NCI-H1048 (cell line): ENCODE measurements at regions not wholly inside any gene's neighbourhood (a gene's known extent, or its start where the extent isn't known, plus 50 kb on each side); places are given as distances from the start of the nearest gene placed in this dataset.
"Not testable (repeated sequence)": the region's sequence is repeated elsewhere in the genome, so short reads cannot be mapped to it uniquely, and the experiment has no call there.

Experiments used
- DNase-seq: peaks from one replicate; lab custom pipeline; 2025; lab: John Stamatoyannopoulos, UW

- DNase-seq: no peak
Observed at GRCh38 chr7:86366946-86367345, 276.8 kb upstream of the GRM3 start.

GRCh38 chr7:86340407-86340806 lies 303.3 kb upstream of the GRM3 start:
- DNase-seq: not testable (repeated sequence)

GRCh38 chr7:86339051-86339450 lies 304.7 kb upstream of the GRM3 start:
- no peak for DNase-seq

GRCh38 chr7:86328801-86329433 lies 314.8 kb upstream of the GRM3 start:
- DNase-seq: peak; percentile 5

GRCh38 chr7:86326847-86327246 lies 316.9 kb upstream of the GRM3 start:
- no peak for DNase-seq

DNA sequence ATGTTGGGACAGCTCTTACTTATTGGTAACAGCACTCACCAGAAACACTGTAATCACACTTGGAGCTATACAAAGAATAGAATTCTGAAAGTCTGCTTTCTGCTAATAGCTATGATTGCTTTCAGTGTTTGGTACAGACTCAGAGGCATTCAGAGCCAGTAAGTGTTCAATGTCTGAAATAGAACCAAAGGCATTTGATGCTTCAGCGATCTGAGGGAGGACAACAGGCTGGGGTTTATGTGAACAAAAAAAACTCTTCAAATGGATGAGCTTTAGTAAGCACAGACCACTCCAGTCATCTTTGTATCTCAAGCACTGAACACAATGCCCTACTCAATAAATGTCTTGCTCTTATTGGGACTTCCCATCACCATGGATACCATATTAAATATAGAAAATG lies 322.8 kb upstream of the GRM3 start:
- DNase-seq: no peak

- no peak for DNase-seq
Observed at GRCh38 chr7:86320341-86320740, 323.4 kb upstream of the GRM3 start.

- DNase-seq: no peak
Observed at GRCh38 chr7:86313842-86314241, 329.9 kb upstream of the GRM3 start.

DNA sequence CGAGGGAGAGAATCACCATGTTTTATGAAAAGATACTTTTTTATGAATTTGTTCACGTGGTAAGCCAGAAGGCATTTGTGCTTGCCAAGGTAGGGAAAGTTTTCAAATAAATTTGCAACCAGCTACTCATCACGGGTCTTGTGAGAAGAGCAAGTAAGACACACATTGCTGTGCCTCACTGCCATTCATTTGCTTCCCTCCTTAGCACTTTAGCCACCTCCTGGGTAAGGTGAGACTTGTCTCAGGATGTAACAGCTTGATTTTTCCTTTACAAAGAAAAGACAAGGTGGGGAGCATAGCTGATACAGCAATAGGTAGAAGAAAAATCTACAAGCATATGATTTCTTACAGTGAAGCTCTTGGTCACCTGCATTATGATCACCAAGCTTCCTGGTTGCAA lies 342.4 kb upstream of the GRM3 start:
- no peak for DNase-seq

DNA sequence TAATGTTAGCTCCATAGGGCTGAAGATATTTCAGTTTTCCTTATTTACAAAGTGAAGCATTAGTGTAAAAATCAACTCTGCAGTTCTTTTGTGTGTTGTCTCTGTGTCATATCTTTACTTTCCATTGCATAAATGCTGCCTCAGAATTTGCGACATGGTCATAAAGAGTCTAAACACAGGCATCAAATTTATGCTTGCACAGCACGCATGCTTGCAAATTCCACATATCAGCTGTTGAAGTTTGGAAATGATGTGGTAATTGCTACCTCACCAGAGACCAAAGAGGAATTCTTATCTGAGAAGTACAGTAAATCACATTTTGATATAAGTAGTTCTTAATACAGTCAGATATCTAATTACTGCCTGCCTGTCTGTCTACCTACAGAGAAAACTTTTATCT lies 348.2 kb upstream of the GRM3 start:
- DNase-seq: no peak

DNA sequence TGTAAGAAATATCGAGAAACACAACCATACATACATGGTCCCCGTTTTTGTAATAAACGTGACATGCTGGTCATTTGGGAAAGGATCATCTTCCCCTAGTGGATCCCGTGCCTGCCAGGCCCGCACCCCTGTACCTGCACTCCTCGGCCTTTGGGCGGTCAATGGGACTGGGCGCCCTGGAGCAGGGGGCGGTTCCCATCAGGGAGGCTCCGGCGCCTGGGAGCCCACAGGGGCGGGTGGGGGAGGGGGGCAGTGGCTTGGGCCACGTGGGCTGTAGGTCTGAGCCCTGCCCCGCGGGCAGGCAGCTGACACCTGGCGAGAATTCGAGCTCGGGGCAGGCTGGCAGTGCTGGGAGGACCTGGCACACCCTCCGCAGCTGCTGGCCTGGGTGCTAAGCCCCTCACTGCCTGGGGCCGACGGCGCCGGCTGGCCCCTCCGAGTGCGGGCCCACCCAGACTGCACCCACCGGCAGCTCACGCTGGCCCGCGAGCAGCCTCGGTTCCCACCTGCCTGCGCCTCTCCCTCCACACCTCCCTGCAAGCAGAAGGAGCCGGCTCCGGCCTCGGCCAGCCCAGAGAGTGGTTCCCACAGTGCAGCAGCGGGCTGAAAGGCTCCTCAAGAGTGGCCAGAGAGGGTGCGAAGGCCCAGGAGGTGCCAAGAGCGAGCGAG lies 361.6 kb upstream of the GRM3 start:
- DNase-seq: no peak

GRCh38 chr7:86280150-86280549 lies 363.6 kb upstream of the GRM3 start:
- no peak for DNase-seq

DNA sequence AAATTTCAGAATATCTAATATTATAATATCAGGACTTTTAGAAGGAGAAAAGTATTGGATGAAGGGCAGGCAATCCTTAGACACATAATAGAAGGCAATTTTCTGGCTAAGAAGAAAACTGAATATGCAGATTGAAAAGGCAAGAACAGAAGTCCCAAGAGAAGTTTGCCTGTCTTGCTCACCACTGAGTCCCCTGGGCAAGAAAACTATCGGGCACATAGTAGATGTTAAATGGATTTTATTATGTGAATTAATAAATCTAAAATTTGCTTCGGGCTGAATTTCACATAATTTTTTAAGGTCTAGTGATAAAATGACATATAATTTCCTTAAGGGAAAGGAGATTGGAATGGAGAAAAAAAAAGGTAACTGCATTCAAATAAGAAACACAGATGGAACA lies 380.9 kb upstream of the GRM3 start:
- DNase-seq: no peak

- DNase-seq: no peak
Observed at GRCh38 chr7:86257894-86258293, 385.8 kb upstream of the GRM3 start.

DNA sequence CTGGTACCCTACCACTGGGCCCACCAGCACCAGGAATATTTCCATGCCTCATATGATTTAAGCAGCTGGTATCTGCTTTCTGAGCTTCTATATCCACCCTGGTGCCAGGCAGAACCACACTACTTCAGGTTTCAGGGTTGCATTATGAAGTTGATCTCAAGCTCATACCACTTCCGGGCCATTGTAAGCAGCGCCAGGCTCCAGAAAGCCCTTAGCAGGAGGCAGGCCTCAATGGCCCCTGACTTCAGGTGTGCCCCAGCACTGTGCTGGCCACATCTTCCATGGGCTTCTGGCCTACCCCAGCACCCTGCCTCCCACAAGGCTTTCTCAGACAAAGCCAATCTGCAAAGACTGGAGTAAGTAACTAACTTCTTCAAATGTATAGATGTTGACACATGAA lies 391.3 kb upstream of the GRM3 start:
- DNase-seq: no peak

DNA sequence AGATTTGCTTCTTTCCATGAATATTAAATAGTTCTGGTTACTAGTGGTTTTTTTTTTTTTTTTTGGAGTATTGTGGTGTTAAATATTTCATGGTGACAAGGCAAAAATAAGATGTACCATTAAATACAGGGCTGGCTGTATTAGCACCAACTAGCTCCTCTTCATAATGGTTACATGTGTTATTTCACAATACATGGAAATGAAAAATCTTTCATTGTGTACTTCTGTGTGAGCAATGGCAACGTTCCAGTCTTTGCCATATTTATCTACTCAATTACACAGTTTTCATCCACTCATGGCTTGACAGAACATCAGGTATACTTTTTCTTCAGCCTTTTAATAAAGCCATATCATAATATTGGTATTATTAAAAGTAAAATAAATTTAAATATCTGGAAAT lies 394.7 kb upstream of the GRM3 start:
- no peak for DNase-seq

DNA sequence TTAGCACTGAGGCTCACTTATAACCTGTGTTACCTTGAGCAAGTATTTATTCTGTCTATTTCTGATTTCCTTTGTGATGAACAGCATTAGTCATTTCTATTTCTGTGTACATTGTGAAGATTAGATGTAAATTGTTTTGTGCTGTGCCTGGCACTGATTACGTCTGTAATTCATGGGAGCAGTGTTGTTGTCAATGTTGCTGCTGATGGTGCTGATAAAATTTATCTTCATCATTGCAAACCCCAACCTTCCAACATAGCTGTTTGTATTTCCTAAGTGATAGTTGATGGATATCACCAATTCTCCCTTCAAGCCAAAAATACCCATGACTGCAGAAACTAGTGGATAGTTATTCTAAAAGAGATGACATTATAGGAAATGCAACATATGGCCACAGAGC lies 400.5 kb upstream of the GRM3 start:
- no peak for DNase-seq

DNA sequence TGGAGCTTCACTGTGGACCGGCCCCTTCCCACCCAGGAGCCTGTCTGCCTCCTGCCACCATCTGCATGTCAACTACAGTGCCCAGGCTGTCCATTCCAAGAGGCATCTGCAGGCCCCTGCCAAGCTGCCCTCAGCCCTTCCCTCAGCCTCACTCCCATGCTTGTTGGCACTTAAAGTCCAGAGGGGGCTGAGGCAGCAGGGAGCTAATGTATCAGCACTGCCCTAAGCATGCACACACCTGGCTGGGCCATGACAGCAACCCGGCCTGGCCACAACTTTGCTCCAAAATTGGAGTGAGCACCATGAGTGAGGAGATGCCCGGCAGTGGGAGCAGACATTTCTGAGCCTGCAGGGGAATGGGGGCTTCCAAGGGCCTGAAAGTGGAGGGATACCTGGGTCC lies 417.5 kb upstream of the GRM3 start:
- DNase-seq: no peak

- no peak for DNase-seq
Observed at GRCh38 chr7:86222806-86223205, 420.9 kb upstream of the GRM3 start.

- no peak for DNase-seq
Observed at GRCh38 chr7:86214734-86215133, 429.0 kb upstream of the GRM3 start.

GRCh38 chr7:86212976-86213375 lies 430.7 kb upstream of the GRM3 start:
- no peak for DNase-seq

DNA sequence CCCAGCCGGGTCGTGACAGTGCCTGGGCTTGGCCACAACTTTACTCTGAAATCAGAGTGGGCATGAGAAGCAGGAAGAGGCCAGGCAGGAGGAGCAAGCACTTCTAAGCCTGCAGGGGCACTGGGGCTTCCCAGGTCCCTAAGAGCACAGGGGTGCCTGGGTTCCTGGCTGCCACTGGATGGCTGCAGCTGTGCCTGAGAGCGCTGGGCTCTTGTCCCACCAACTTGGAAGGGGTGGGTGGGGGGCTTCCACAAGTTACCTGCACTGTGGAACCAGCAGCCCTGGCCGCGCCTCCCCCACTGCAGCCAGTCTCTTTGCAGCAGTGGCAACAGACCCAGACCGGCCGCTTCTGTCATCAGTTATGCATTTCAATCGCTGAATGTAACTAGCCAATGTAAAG lies 434.7 kb upstream of the GRM3 start:
- DNase-seq: no peak

- no peak for DNase-seq
Observed at GRCh38 chr7:86207740-86208139, 436.0 kb upstream of the GRM3 start.

- DNase-seq: no peak
Observed at GRCh38 chr7:86202833-86203232, 440.9 kb upstream of the GRM3 start.
